Kidney (tissue), 13 donors: ENCODE measurements at regions not wholly inside any gene's neighbourhood (a gene's known extent, or its start where the extent isn't known, plus 50 kb on each side); places are given as distances from the start of the nearest gene placed in this dataset.

ENCODE experiments used
- DNase-seq, 5 donors: peaks; one replicate each; pipeline ENCODE4 v3.0.0-alpha.2; 2013 to 2020
- FAIRE-seq: peaks from 2 replicates; lab custom pipeline; 2012; peaks lifted over from hg19 to GRCh38; lab: Jason Lieb, UNC
- H3K27ac ChIP-seq, 2 donors: one replicate each; pipeline ENCODE4 v1.7.0; 2013; ENCODE audit warnings: low read depth in 2 of 2, low read length in 2 of 2, inconsistent platforms in 1 of 2
- H3K27me3 ChIP-seq: one replicate; pipeline ENCODE4 v1.7.1; 2013; ENCODE audit warnings: low read length, inconsistent platforms; ENCODE audit not compliant: control insufficient read depth, insufficient read depth
- H3K36me3 ChIP-seq, 3 donors: one replicate each; pipeline versions ENCODE4 v1.7.0 to v1.7.1; 2013; ENCODE audit warnings: low read length in 3 of 3, control low read depth in 1 of 3, inconsistent platforms in 1 of 3; ENCODE audit not compliant: insufficient read depth in 3 of 3, control insufficient read depth in 2 of 3
- H3K4me1 ChIP-seq, 3 donors: one replicate each; pipeline versions ENCODE4 v1.7.0 to v1.7.1; 2013; ENCODE audit warnings: low read length in 3 of 3, inconsistent platforms in 1 of 3, low read depth in 1 of 3; ENCODE audit not compliant: control insufficient read depth in 2 of 3, insufficient read depth in 2 of 3
- H3K4me3 ChIP-seq, 3 donors: one replicate each; pipeline versions ENCODE4 v1.7.0 to v1.8.1; 2013; ENCODE audit warnings: low read length in 3 of 3, control low read depth in 1 of 3, inconsistent platforms in 1 of 3
- H3K9ac ChIP-seq, 3 donors: one replicate each; pipeline versions ENCODE4 v1.7.0 to v1.7.1; 2013; ENCODE audit warnings: low read length in 3 of 3, control low read depth in 1 of 3, inconsistent platforms in 1 of 3
- H3K9me3 ChIP-seq, 3 donors: one replicate each; pipeline versions ENCODE4 v1.7.0 to v1.7.1; 2013; ENCODE audit warnings: low read length in 3 of 3, control low read depth in 1 of 3, inconsistent platforms in 1 of 3; ENCODE audit not compliant: control insufficient read depth in 2 of 3, insufficient read depth in 1 of 3
- CTCF ChIP-seq: IDR thresholded peaks from 3 replicates; pipeline ENCODE4 v1.5.1; 2012; ENCODE audit warnings: mild to moderate bottlenecking, moderate library complexity, borderline replicate concordance; ENCODE audit not compliant: insufficient read depth; ENCODE audit errors: extremely low read depth
- intact Hi-C: fragments of 100-400 bp; cut with DNase I; formaldehyde crosslinking; loops from one replicate; pipeline ENCODE4 v1.11.1; 2022
- donor health status: control.
- donor health status: control.
- donor health status: control.
- donor health status: control.
- donor health status: control.
- donor health status: DM: yes; HTN: yes; CAD: no.
- donor health status: Normal renal cell carcinoma (clear cell type).

GRCh38 chr14:65943150-65943549 lies 530.6 kb downstream of the FUT8 start:
- Histone ChIP-seq H3K9me3 (no peaks in the 10 kb centered on the region), H3K4me3 (no peak overlapping the region), H3K27me3 (no peaks in the 10 kb centered on the region), H3K27ac (no peak overlapping the region), H3K4me1 (no peaks in the 10 kb centered on the region), H3K36me3 (no peaks in the 10 kb centered on the region), H3K9ac (no peak overlapping the region)
- no peak for TF ChIP-seq CTCF
- no peak for DNase-seq
- intact Hi-C loops: no loop called here
- FAIRE-seq: no peak

DNA sequence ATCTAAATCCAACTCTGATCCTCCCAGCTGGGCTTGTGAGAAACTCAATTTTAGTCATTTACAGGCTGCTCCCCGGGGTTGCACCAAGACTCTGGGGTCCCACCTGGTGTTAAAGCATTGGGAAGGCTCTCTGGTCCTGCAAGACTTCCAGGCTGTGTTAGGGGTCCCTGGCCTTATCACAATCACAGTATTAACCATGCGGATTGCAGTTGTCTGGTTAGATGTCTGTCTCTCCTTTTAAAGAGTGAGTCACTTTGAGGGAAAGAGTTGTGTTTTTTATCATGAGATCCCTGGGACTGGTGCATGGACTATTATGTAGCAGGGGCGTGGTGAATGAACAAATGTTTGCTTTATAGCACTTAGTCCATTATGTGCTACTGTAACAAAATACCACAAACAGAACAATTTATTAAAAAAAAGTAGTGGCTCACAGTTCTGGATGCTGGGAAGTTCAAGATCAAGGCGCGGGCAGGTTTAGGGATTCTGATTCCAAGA lies 531.4 kb downstream of the FUT8 start:
- no peaks in the 10 kb centered on the region for H3K36me3 ChIP-seq
- H3K4me3 ChIP-seq: no peak overlapping the region
- no peak for FAIRE-seq
- no peak overlapping the region for H3K27ac ChIP-seq
- no peak for TF ChIP-seq CTCF
- no peaks in the 10 kb centered on the region for H3K27me3 ChIP-seq
- no peak overlapping the region for H3K9ac ChIP-seq
- H3K9me3 ChIP-seq: no peaks in the 10 kb centered on the region
- H3K4me1 ChIP-seq: no peaks in the 10 kb centered on the region
- intact Hi-C loops: no loop called here
- DNase-seq: no peak

DNA sequence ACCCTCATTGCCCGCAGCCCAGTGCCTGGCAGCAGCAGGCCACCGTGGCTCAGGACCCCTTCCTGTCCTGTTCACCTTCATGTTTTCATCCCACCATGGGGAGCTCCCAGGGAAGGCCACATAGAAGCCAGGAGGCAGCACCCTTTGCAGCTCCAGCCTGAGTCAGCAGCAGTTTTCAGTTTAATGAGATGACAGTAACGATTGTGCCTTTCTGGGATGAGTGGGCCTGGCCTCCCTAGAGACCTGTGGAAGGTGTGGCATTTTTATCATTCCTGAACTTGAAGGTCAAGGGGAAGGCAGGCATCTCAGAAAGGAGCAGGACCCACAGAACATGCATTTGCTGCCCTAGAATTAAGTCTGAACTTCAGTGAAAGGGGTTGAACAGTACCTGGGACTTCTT lies 532.8 kb downstream of the FUT8 start:
- Histone ChIP-seq H3K9me3 (no peaks in the 10 kb centered on the region), H3K27ac (no peak overlapping the region), H3K4me3 (no peak overlapping the region), H3K4me1 (no peaks in the 10 kb centered on the region), H3K27me3 (no peaks in the 10 kb centered on the region), H3K36me3 (no peaks in the 10 kb centered on the region), H3K9ac (no peak overlapping the region)
- FAIRE-seq: no peak
- DNase-seq: no peak
- TF ChIP-seq CTCF: no peak
- intact Hi-C loops: no loop called here

- Histone ChIP-seq H3K9me3 (no peaks in the 10 kb centered on the region), H3K27ac (no peak overlapping the region), H3K4me3 (no peak overlapping the region), H3K36me3 (no peaks in the 10 kb centered on the region), H3K4me1 (no peaks in the 10 kb centered on the region), H3K9ac (no peak overlapping the region), H3K27me3 (no peaks in the 10 kb centered on the region)
- DNase-seq (no peak), FAIRE-seq (no peak)
- no peak for TF ChIP-seq CTCF
- intact Hi-C loops: no loop called here
Measured at GRCh38 chr14:65946494-65946893, 534.0 kb downstream of the FUT8 start.
